ENCODE measurements at regions not wholly inside any gene's neighbourhood (a gene's known extent, or its start where the extent isn't known, plus 50 kb on each side); places are given as distances from the start of the nearest gene placed in this dataset.
"Not testable (repeated sequence)": the region's sequence is repeated elsewhere in the genome, so short reads cannot be mapped to it uniquely, and the experiment has no call there.

DNA sequence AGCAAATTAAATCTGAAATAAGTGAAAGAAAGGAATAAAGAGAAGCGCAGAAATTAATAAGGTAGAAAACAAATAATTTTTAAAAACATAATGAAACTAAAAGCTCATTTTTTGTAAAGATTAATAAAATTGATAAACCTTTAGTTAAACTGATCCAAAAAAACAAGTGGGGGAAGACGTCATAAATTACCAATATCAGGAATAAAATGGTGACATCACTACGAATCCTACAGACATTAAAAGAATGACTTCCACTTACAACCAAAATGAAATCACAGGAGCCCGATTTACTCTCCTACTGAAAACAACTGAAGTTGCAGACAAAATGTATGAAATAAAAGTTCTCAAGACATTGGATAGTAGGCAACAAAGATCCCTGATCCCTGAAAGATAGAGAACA, 68.1 kb upstream of the IFFO2 start:
- DNase-seq (ENCODE audit: low read depth): no peak
- TF ChIP-seq, protein P1, sequence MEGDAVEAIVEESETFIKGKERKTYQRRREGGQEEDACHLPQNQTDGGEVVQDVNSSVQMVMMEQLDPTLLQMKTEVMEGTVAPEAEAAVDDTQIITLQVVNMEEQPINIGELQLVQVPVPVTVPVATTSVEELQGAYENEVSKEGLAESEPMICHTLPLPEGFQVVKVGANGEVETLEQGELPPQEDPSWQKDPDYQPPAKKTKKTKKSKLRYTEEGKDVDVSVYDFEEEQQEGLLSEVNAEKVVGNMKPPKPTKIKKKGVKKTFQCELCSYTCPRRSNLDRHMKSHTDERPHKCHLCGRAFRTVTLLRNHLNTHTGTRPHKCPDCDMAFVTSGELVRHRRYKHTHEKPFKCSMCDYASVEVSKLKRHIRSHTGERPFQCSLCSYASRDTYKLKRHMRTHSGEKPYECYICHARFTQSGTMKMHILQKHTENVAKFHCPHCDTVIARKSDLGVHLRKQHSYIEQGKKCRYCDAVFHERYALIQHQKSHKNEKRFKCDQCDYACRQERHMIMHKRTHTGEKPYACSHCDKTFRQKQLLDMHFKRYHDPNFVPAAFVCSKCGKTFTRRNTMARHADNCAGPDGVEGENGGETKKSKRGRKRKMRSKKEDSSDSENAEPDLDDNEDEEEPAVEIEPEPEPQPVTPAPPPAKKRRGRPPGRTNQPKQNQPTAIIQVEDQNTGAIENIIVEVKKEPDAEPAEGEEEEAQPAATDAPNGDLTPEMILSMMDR (IDR thresholded peaks at IDR 0.05; ENCODE audit: insufficient read depth, low read depth, low read length): no peak
- H3K4me3 ChIP-seq (ENCODE audit: low read depth, low read length): no peak overlapping the region

DNA sequence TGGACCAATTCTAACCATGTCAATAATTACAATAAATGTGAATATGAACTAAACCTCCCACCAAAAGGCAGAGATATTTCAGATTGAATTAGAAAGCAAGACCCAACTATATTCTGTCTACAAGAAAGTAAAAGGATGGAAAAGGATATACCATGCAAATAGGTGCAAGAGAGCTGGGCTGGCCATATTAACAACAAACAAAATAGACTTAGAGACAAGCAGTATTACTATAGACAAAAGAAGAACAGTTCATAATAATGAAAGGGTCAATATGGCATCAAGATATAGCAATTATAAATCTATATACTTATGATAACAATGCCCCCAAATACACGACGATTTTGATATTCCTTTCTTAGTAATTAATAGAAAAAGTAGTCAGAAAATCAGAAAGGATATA, 67.3 kb upstream of the IFFO2 start:
- TF ChIP-seq, protein P1 (IDR thresholded peaks at IDR 0.05; ENCODE audit: insufficient read depth, low read depth, low read length): no peak
- no peak overlapping the region for H3K4me3 ChIP-seq (ENCODE audit: low read depth, low read length)
- DNase-seq (ENCODE audit: low read depth): no peak

DNA sequence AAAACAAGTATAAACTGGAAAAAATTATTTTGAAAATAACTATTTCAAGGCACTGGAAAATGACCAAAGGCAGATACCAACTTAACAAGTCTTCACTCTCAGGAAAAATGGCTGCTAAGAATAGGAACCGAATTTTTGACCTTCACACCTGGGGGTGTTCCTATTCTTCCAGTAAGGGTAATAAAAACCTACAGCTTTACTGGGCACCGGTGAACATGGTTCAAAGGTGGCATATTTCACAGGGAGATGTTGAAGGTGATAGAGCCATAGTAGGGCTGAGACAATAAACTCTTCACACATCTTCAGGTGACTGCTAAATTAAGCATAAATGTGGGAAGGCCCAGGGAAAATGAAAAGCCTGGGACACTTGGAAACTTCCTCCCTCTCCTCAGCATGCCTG, 65.4 kb upstream of the IFFO2 start:
- TF ChIP-seq, protein P1 (IDR thresholded peaks at IDR 0.05; ENCODE audit: insufficient read depth, low read depth, low read length): no peak
- no peak for DNase-seq (ENCODE audit: low read depth)
- no peak overlapping the region for H3K4me3 ChIP-seq (ENCODE audit: low read depth, low read length)

DNA sequence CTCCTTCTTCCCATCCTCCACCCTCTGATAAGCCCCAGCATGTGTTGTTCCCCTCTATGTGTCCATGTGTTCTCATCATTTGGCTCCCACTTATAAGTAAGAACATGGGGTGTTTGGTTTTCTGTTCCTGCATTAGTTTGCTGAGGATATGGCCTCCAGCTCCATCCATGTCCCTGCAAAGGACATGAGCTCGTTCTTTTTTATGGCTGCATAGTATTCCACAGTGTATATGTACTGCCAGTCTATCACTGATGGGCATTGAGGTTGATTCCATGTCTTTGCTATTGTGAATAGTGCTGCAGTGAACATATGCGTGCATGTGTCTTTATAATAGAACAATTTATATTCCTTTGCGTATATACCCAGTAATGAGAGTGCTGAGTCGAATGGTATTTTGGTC, 62.8 kb upstream of the IFFO2 start:
- H3K4me3 ChIP-seq (ENCODE audit: low read depth, low read length); DNase-seq (ENCODE audit: low read depth): not testable (repeated sequence)

DNA sequence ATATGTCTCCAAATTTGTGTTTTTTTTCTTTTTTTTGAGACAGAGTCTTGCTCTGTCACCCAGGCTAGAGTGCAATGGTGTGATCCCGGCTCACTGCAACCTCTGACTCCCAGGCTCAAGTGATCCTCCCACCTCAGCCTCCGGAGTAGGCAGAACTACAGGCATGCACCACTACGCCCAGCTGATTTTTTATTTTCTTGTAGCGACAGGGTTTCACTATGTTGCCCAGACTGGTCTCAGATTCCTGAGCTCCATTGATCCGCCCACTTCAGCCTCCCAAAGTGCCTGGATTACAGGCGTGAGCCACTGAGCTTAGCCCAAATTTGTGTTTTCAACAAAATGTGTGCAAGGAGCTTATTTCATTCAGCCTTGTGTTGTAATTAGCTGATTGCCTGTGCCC, 59.0 kb upstream of the IFFO2 start:
- no peak for DNase-seq (ENCODE audit: low read depth)
- TF ChIP-seq, protein P1 (IDR thresholded peaks at IDR 0.05; ENCODE audit: insufficient read depth, low read depth, low read length): no peak
- no peak overlapping the region for H3K4me3 ChIP-seq (ENCODE audit: low read depth, low read length)

DNA sequence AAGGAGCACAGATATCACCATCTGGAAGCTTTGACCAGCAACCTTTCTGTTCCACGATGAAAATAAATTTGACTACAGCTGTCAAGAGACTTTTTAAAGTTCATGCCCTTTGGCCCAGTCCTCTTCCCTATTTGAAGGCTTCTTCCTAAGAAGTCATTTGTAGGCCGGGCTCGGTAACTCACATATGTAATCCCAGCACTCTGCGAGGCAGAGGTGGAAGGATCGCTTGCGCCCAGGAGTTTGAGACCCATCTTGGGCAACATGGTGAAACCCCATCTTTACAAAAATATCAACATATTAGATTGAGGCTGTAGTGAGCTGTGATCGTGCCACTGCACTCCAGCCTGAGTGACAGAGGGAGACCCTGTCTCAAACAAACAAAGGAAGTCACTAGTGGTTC, 58.3 kb upstream of the IFFO2 start:
- H3K4me3 ChIP-seq (ENCODE audit: low read depth, low read length): no peak overlapping the region
- TF ChIP-seq, protein P1 (IDR thresholded peaks at IDR 0.05; ENCODE audit: insufficient read depth, low read depth, low read length): no peak
- no peak for DNase-seq (ENCODE audit: low read depth)

DNA sequence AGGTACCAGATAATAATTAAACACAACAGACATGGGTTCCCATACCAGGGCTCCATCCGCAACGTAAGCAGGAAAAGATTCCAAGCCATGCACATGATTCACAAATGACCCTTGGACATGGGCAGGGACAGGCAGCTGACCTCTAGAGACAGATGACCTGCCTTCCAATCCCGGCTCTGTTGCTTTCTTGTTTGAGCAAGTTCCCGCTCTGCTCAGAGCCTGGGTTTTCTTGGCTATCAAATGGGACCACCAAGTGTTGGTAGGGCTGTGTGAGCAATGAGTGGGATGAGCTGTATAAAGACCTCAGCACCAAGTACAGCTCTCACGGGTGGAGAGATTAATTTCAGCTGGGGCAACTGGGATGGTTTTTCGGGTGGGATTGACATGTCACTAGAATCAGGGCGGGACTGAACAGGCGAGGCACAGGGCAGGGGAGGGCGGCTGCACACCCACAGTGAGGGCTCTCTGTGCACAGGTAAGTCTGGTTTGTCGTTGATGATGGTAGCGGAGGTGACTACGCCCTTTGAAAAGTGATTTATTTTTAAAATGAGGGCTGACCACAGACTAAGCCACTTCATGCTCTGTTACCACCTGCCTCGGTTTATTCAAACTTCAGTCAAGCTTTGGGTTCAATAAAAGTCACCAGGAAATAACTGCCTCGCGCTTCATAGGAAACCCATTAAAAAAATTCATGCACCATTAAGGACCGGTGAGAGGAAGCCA, 57.5 kb upstream of the IFFO2 start:
- no peak for DNase-seq (ENCODE audit: low read depth)
- H3K4me3 ChIP-seq (ENCODE audit: low read depth, low read length): no peak overlapping the region
- TF ChIP-seq, protein P1 (IDR thresholded peaks at IDR 0.05; ENCODE audit: insufficient read depth, low read depth, low read length): no peak

All from fibroblast of villous mesenchyme (primary cell).